ENCODE measurements at regions not wholly inside any gene's neighbourhood (a gene's known extent, or its start where the extent isn't known, plus 50 kb on each side); places are given as distances from the start of the nearest gene placed in this dataset.
A peak's percentile ranks its signal among the peaks of the same experiment; 100 is the strongest.

DNA sequence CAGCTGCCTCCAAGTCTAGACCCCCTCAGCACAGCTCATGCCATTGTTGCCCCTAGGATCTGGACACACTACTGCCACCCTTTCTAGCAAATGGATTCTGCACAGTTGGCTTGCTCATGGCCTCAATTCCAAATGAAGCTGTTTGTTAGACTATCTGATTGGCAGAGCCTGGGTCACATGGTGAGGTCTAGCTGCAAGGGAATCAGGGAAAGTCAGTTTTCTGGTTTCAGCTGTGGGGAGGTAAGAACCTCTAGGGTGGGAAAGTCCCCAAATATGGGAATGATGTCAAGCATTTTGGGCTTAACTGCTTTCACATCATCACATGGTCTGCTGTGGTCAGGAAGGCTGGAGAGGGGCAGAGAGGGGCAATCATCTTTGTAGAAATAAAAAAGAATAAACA, 150.4 kb upstream of the ITGA6 start:
- Histone ChIP-seq H3K36me3 (no peaks in the 10 kb centered on the region), H3K4me1 (peaks cover 5% of the 10 kb centered on the region), H3K27me3 (ENCODE audit: low read depth) (no peaks in the 10 kb centered on the region), H3K27ac (no peak overlapping the region), H3K9me3 (no peaks in the 10 kb centered on the region), H3K4me3 (no peak overlapping the region)
- ATAC-seq (no peak), DNase-seq (no peak)
- TF ChIP-seq, protein P1, sequence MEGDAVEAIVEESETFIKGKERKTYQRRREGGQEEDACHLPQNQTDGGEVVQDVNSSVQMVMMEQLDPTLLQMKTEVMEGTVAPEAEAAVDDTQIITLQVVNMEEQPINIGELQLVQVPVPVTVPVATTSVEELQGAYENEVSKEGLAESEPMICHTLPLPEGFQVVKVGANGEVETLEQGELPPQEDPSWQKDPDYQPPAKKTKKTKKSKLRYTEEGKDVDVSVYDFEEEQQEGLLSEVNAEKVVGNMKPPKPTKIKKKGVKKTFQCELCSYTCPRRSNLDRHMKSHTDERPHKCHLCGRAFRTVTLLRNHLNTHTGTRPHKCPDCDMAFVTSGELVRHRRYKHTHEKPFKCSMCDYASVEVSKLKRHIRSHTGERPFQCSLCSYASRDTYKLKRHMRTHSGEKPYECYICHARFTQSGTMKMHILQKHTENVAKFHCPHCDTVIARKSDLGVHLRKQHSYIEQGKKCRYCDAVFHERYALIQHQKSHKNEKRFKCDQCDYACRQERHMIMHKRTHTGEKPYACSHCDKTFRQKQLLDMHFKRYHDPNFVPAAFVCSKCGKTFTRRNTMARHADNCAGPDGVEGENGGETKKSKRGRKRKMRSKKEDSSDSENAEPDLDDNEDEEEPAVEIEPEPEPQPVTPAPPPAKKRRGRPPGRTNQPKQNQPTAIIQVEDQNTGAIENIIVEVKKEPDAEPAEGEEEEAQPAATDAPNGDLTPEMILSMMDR (IDR thresholded peaks at IDR 0.05) = no peak
- intact Hi-C loops (cut with DNase I) = no loop called here

DNA sequence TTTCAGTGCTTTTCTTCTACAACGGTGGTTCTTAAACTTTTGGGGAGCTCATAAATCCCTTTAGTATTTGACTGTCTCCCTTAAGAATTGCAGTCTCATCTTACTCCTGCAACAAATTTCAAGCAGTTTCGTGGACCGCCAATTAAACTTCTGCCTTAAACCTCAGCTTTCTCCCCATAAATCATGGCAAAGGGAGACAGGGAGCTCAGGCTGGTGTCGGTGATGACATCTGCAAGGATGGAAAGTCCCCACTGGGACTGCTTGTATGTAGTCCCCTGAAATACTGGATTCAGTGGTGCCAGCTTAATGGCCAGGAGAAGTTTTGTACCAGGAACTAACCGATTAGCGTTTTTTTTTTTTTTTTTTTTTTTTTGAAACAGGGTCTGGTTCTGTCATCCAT, 148.7 kb upstream of the ITGA6 start:
- intact Hi-C loops (cut with DNase I) = no loop called here
- Histone ChIP-seq H3K27me3 (ENCODE audit: low read depth) (no peaks in the 10 kb centered on the region), H3K36me3 (no peaks in the 10 kb centered on the region), H3K4me1 (peaks cover 5% of the 10 kb centered on the region), H3K9me3 (no peaks in the 10 kb centered on the region), H3K4me3 (no peak overlapping the region), H3K27ac (no peak overlapping the region)
- ATAC-seq = no peak
- TF ChIP-seq, protein P1 (IDR thresholded peaks at IDR 0.05) = no peak
- no peak for DNase-seq

DNA sequence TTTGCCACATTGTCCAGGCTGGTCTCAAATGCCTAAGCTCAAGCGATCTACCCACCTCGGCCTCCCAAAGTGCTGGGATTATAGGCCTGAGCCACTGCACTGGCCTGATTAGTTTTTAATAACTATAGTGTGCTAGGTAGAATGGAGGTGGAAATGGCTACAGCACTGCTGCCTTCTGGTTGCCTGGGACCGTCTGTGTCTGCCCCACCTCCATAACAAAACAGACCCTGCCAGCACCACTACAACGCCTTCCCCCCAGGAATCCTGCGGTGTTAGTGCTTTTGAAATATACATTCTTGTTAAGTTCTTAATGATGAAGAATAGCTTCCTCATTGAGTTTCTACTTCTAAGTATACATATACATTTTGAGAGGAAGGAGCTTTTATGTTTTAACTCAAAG, 148.2 kb upstream of the ITGA6 start:
- intact Hi-C loops (cut with DNase I) = no loop called here

DNA sequence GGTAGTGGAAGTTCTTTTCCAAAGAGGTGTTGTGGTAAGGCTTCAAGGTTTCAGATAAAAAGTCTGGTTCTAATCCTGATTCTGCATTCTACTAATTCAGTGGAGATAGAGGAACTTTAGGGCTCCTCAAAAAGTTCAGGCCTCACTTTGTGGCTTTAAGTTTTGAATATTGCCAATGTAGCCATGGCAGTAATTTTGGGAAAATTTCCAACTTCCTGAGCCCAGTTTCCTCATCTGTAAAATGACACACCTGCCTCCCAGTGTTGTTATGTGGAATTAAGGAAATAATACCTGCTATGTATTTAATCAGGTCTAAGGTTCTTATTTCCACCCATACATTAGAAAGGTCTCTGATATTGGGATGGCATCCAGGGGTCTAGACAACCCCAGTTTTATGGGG, 147.6 kb upstream of the ITGA6 start:
- TF ChIP-seq, protein P1 (IDR thresholded peaks at IDR 0.05) = no peak
- Histone ChIP-seq H3K27me3 (ENCODE audit: low read depth) (no peaks in the 10 kb centered on the region), H3K9me3 (no peaks in the 10 kb centered on the region), H3K4me3 (no peak overlapping the region), H3K4me1 (peaks cover 13% of the 10 kb centered on the region), H3K36me3 (no peaks in the 10 kb centered on the region), H3K27ac (no peak overlapping the region)
- DNase-seq = no peak
- intact Hi-C loops (cut with DNase I) = no loop called here
- no peak for ATAC-seq

More for the DNA sequence above, 148.2 kb upstream of the ITGA6 start:
- H3K27me3 ChIP-seq (ENCODE audit: low read depth) = no peaks in the 10 kb centered on the region
- TF ChIP-seq, protein P1 (IDR thresholded peaks at IDR 0.05) = no peak
- no peak overlapping the region for H3K4me3 ChIP-seq
- H3K4me1 ChIP-seq = peaks cover 7% of the 10 kb centered on the region
- ATAC-seq (no peak), DNase-seq (no peak)
- no peaks in the 10 kb centered on the region for H3K9me3 ChIP-seq
- H3K27ac ChIP-seq = no peak overlapping the region
- H3K36me3 ChIP-seq = no peaks in the 10 kb centered on the region

DNA sequence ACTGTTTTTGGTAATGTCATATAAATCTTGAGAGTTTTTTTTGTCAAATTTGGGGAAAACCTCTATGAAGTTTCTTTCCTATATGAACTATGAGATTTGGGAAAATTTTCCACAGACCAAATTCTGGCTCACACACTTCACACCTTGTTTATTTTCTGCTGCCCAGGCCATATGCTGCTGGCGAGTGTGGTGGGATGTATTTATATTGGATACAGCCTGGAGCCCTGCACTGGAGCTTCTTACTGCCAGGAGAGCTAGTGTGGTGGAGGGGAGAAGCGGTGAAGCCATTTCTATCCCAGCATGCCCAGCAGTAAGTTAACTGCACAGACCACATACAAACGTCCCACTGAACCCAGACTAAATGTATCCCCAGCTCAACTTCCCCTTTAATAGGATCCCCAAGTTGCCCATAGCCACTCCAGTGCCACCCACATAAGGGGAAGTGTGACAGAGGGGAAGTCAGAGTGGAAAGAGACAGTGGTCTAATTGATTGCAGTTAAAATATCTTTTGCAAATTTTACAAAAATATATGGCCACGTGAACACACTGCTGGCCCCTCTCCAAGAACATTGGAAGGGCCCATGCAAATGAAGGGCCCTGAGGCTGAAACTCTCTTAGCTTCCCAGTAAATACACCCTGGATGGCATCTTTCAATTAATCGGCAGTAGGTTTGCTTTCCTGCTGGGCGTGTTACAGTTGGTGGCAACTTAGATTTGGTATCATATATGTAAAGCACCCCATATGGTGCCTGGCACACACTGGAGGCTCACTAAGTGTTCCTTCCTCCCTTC, 146.6 kb upstream of the ITGA6 start:
- Histone ChIP-seq H3K36me3 (no peaks in the 10 kb centered on the region), H3K27me3 (ENCODE audit: low read depth) (no peaks in the 10 kb centered on the region), H3K9me3 (no peaks in the 10 kb centered on the region), H3K27ac (no peak overlapping the region), H3K4me3 (no peak overlapping the region), H3K4me1 (peaks cover 22% of the 10 kb centered on the region)
- DNase-seq = peak; percentile 56
- ATAC-seq = peak; percentile 81 to 93
- intact Hi-C loops (cut with DNase I) = no loop called here
- TF ChIP-seq, protein P1 (IDR thresholded peaks at IDR 0.05) = no peak
